NB4 (cell line): ENCODE measurements at regions not wholly inside any gene's neighbourhood (a gene's known extent, or its start where the extent isn't known, plus 50 kb on each side); places are given as distances from the start of the nearest gene placed in this dataset.

ENCODE experiments used
- DNase-seq: peaks from one replicate; pipeline ENCODE4 v3.0.0; 2010; ENCODE audit warnings: low read depth
- H3K4me3 ChIP-seq: one replicate; pipeline ENCODE4 v1.5.1; 2011; ENCODE audit warnings: mild to moderate bottlenecking, low read depth, low read length, moderate library complexity
- MYC ChIP-seq: IDR thresholded peaks from 2 replicates; pipeline ENCODE4 v1.6.1; 2011; ENCODE audit warnings: low read depth, low read length
- POLR2A ChIP-seq: IDR thresholded peaks from 2 replicates; pipeline ENCODE4 v1.6.1; 2011; ENCODE audit warnings: mild to moderate bottlenecking; ENCODE audit not compliant: insufficient read length; ENCODE audit errors: extremely low read depth
- TF ChIP-seq, protein P1 (sequence below): IDR thresholded peaks from 2 replicates; pipeline ENCODE4 v1.6.1; 2011; ENCODE audit warnings: low read depth, low read length
- TF ChIP-seq, protein P2 (sequence below): IDR thresholded peaks from one replicate; pipeline ENCODE4 v1.5.1; 2012; ENCODE audit warnings: low read depth, low read length

- TF ChIP-seq POLR2A (no peak), MYC (no peak)
- TF ChIP-seq, protein P1, sequence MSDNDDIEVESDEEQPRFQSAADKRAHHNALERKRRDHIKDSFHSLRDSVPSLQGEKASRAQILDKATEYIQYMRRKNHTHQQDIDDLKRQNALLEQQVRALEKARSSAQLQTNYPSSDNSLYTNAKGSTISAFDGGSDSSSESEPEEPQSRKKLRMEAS: no peak
- TF ChIP-seq, protein P2, sequence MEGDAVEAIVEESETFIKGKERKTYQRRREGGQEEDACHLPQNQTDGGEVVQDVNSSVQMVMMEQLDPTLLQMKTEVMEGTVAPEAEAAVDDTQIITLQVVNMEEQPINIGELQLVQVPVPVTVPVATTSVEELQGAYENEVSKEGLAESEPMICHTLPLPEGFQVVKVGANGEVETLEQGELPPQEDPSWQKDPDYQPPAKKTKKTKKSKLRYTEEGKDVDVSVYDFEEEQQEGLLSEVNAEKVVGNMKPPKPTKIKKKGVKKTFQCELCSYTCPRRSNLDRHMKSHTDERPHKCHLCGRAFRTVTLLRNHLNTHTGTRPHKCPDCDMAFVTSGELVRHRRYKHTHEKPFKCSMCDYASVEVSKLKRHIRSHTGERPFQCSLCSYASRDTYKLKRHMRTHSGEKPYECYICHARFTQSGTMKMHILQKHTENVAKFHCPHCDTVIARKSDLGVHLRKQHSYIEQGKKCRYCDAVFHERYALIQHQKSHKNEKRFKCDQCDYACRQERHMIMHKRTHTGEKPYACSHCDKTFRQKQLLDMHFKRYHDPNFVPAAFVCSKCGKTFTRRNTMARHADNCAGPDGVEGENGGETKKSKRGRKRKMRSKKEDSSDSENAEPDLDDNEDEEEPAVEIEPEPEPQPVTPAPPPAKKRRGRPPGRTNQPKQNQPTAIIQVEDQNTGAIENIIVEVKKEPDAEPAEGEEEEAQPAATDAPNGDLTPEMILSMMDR: no peak
- no peak for DNase-seq
- no peak overlapping the region for H3K4me3 ChIP-seq
Measured at GRCh38 chr1:36588972-36589371, 106.3 kb upstream of the CSF3R start.

DNA sequence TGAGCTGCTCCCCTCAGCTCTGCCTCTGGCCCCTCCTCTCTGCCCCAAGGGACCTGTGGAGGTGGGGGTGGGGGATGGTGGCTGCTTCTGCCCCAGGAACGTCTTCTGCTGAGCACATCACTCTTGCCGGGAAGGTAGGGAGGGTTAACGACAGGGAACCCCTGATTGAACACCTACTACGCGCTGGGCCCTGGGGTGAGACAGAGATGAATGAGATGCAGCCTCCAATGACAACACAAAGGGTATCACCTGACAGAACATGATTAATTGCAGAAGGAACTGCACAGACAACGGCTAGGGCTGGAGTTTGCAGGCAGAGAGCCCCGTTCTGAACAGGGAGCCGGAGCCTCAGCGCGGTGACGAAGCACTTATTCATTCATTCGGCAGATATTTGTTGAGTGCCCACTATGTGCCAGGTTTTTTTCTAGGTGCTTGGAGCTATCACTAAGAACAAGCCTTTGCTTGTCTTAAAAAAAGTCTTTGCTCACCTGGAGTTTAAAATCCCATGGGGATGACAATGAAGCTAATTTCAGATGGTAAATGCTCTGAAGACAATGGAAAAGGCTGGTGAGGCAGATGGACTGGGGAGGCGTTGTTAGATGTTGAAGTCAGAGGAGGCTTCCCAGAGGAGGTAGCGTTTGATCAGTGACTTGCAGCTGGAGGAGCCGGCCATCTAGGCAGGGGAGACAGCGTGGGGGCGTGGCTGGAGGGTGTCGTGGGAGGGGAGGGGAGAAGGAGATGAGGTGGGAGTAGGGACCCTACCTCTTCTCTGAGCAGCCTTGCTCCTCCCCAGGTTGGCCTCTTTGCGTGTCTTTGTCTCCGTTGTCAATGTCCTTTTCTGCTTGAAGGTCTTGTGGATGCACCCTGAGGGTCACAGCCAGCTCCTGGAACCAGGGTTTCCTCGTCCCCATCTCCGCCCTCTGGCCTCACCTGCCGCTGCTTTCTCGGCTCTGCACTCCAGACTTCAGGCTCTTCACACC, 103.1 kb upstream of the CSF3R start:
- no peak for DNase-seq
- TF ChIP-seq POLR2A (no peak), MYC (no peak)
- TF ChIP-seq, protein P2: no peak
- TF ChIP-seq, protein P1: no peak
- H3K4me3 ChIP-seq: no peak overlapping the region

- TF ChIP-seq MYC (no peak), POLR2A (no peak)
- TF ChIP-seq, protein P1: no peak
- TF ChIP-seq, protein P2: no peak
- DNase-seq: no peak
- H3K4me3 ChIP-seq: no peak overlapping the region
Measured at GRCh38 chr1:36584874-36585453, 102.3 kb upstream of the CSF3R start.

GRCh38 chr1:36583980-36584782, 101.5 kb upstream of the CSF3R start:
- no peak for DNase-seq
- TF ChIP-seq POLR2A: no peak
- TF ChIP-seq, protein P1: no peak
- no peak overlapping the region for H3K4me3 ChIP-seq

- no peak overlapping the region for H3K4me3 ChIP-seq
- no peak for DNase-seq
- TF ChIP-seq MYC: no peak
- TF ChIP-seq, protein P1: no peak
- TF ChIP-seq POLR2A: no peak
- TF ChIP-seq, protein P2: no peak
Measured at GRCh38 chr1:36583080-36583479, 100.4 kb upstream of the CSF3R start.
